ENCODE measurements at regions not wholly inside any gene's neighbourhood (a gene's known extent, or its start where the extent isn't known, plus 50 kb on each side); places are given as distances from the start of the nearest gene placed in this dataset.

DNA sequence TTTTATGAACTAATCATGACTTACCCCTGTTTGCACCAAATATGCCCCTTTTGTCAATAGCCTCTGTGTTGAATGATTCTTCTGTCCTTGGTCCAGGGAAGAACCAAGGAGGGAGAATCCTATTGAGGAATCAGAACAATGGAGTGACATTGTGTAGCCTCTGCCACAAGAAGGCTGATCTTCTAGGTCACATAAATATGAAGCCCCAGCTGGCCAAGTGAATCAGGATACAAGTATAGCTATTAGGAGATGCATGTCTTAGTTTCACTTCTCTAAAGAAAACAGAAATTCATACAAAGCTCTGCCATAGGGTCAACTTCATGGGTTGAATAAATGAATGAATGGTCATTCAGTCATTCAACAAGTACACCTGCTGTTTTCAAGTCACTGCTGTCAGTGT is 118.2 kb upstream of the BLID start:
- TF ChIP-seq MAFK (IDR thresholded peaks at IDR 0.05; ENCODE audit: partially characterized antibody) = no peak
- TF ChIP-seq, protein P1, sequence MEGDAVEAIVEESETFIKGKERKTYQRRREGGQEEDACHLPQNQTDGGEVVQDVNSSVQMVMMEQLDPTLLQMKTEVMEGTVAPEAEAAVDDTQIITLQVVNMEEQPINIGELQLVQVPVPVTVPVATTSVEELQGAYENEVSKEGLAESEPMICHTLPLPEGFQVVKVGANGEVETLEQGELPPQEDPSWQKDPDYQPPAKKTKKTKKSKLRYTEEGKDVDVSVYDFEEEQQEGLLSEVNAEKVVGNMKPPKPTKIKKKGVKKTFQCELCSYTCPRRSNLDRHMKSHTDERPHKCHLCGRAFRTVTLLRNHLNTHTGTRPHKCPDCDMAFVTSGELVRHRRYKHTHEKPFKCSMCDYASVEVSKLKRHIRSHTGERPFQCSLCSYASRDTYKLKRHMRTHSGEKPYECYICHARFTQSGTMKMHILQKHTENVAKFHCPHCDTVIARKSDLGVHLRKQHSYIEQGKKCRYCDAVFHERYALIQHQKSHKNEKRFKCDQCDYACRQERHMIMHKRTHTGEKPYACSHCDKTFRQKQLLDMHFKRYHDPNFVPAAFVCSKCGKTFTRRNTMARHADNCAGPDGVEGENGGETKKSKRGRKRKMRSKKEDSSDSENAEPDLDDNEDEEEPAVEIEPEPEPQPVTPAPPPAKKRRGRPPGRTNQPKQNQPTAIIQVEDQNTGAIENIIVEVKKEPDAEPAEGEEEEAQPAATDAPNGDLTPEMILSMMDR (IDR thresholded peaks at IDR 0.05) = no peak
- TF ChIP-seq, protein P2, sequence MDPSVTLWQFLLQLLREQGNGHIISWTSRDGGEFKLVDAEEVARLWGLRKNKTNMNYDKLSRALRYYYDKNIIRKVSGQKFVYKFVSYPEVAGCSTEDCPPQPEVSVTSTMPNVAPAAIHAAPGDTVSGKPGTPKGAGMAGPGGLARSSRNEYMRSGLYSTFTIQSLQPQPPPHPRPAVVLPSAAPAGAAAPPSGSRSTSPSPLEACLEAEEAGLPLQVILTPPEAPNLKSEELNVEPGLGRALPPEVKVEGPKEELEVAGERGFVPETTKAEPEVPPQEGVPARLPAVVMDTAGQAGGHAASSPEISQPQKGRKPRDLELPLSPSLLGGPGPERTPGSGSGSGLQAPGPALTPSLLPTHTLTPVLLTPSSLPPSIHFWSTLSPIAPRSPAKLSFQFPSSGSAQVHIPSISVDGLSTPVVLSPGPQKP (IDR thresholded peaks at IDR 0.05; ENCODE audit: low read depth, low read length) = no peak
- TF ChIP-seq, protein P3, sequence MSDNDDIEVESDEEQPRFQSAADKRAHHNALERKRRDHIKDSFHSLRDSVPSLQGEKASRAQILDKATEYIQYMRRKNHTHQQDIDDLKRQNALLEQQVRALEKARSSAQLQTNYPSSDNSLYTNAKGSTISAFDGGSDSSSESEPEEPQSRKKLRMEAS (IDR thresholded peaks at IDR 0.05) = no peak
- no peak for TF ChIP-seq POLR2A (IDR thresholded peaks at IDR 0.05; ENCODE audit: low read length)
- TF ChIP-seq REST (IDR thresholded peaks at IDR 0.05) = no peak
- no peak for TF ChIP-seq RFX5 (IDR thresholded peaks at IDR 0.05)
- no peak for TF ChIP-seq HOXA7 (CRISPR knock-in tag; IDR thresholded peaks at IDR 0.05)

All from A549 (cell line).